ENCODE measurements at regions not wholly inside any gene's neighbourhood (a gene's known extent, or its start where the extent isn't known, plus 50 kb on each side); places are given as distances from the start of the nearest gene placed in this dataset.

DNA sequence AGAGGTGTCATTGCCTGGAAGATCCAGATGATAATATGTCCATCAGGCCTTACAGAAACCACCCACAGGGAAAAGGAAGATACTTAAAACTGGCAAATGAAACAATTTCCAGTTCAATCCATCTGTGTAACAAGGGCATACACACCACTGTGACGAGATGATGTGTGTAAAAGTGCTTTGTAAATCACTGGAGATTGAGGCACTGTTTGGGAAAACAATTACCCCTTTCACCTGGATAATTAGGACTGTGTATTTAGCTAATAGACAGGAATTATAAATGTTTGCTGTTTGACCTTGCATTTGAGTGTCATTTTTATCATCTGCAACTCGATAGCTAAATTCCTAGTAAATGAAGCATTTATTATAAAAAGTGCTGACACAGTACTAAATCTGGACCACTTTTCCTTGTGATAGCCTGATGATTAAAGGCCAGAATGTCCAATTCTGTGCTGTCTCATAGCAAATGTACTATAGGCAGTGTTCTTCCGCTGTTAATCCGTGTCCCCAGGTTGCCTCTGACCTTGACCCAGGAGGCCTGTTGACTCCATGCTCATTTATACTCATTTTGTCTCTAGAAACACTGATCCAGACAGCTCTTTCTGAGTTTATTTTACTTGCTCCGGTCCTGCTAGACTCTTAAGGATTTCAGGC lies 105.8 kb downstream of the LACC1 start:
- no peak for DNase-seq

DNA sequence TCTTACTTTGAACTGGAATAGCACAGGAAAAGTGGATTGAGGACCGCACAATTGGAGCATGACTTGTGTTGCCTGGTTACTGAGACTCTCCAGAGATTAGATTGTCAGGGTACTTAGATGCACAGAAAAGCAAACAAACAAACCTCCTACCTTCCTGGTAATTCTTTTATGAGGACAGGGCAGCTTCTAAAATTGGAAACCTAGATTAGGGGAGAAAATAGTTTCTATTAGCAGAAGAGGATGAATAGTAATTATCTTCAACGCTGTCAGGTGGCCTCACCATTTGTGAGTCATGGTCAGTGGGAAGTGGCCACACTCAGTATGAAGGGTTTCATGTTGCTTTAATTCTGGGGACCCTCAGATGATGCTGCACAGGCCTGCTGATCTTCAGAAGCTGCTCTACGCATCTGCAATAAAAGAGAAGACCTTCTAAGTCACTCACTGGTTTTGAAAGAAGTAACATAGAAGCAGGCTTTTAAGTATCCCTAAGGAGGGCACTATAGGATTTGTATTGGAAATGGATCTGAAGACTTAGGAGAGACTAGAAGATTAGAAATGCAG lies 106.8 kb downstream of the LACC1 start:
- DNase-seq, result no peak

DNA sequence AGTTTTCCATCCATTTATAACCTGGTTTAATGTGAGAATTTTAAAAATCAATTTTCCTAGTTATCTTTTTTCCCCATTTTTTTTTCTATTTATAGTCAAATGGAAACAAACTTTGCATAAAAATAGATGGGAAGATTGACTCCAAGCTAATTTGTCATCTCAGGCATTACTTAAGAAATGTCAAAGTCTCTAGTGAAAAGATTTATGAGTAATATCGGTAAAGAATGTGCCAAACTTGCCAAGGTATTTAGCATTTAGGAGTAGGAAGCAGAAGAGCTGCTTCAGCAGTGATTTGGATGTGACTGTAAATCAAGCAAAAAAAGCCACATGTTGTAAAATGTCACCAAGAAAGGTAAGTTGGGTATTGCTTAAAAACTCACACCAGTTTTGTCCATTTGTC lies 108.6 kb downstream of the LACC1 start:
- DNase-seq, result no peak

DNA sequence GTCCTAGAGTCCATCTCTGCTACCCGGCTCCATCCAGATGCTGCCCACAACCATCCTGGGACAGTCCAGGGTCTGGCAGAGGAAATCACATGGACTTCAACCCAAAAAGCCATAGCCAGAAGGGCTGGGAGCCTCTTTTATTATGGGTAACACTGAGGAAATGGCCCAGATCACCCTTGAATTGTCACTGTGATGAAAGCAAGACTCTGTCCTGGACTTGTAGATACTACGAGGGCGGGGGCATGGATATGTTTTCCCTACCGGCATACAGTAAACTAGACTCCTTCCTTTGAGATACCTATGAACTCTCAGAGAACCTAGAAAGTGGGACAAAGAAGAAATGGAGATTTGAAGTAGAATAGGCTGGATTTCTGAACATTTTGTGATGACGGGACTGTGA lies 110.3 kb downstream of the LACC1 start:
- no peak for DNase-seq

DNA sequence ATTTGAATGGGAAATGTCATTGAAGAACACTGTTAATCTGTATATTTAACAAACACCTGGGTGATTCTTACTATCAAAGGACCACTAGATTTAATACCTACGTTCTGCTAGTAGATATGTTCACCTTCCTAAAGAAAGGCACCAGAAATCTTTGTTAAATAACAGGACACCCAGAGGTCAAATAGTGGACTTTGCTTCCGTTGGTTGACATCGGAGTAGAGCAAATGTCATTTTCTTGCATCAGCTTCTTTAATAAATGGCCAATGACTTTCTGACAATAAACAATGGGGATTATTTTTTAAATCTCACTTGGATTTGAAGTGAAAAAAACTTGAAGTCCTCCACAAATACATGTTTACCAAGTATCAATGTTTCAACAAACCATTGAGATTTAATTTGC lies 111.1 kb downstream of the LACC1 start:
- no peak for DNase-seq

DNA sequence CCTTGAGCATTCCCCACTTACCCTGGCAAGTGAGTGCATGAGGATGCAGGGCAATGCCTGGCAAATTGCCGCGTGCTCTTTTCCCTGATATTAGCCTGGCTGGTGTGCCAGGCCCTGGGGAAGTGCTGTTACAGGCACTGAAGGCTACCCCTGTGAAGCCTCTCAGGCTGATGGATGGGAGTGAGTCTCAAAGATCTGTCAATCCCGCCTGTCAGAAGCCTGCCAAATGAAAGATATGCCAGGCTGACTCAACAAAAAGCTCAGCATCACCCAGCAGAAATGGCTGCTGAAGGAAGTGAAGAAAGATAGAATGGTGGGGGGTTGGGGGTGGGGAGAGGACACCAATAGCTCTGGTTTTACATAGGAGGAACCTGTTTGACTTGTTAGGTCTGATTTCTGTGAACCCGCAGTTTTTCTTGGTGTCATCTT lies 112.1 kb downstream of the LACC1 start:
- DNase-seq, result no peak

DNA sequence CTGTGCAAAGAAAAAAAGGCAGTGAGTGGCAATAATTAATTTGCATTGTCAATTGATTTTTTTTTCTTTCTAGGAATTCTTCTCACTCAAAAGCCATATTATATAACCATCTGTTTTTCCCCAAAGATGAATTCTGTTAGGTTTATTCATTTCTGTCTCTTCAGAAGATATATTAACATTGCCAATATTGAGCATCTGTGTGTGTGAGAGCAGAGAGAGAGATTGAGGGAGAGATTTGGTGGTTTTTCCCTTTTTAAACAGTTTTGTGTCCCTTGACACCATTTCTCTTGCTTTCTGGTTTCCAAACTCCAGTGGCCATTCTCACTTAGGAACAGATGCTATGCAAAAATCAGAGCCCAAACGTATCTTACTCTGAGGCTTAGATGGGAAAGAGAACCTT lies 112.5 kb downstream of the LACC1 start:
- no peak for DNase-seq

DNA sequence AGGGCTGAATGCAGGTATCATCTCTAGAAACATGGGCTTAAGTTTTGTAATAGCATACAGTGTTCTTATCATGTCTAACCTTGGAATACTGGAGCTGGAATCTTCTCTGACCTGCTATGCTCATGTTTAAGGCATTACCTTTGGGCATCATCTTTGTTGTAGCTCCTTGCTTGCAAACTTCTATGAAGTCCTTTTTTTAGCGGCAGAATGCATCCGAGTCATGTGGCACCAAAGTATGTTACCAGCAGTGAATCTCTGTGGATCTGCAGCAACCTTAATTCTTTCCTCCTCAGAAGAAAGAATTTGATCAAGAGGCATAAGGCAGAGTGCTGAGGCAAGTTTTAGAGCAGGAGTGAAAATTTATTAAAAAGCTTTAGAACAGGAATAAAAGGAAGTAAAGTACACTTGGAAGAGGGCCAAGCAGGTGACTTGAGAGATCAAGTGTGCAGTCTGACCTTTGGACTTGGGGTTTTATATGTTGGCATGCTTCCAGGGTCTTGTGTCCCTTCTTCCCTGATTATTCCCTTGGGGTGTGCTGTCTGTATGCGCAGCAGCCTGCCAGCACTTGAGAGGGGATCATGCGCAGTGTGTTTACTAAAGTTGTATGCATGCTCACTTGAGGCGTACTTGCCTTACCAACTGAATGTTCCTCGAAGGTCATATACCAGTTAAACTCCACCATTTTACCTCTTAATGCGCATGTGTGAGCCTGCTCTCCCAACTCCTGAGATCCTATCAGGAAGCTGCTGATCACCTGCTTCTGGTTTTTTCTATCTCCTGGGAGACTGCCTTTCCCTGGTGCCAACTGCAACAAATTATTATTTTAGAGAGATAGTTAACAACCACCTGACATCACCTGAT lies 115.5 kb downstream of the LACC1 start:
- DNase-seq, result no peak

DNA sequence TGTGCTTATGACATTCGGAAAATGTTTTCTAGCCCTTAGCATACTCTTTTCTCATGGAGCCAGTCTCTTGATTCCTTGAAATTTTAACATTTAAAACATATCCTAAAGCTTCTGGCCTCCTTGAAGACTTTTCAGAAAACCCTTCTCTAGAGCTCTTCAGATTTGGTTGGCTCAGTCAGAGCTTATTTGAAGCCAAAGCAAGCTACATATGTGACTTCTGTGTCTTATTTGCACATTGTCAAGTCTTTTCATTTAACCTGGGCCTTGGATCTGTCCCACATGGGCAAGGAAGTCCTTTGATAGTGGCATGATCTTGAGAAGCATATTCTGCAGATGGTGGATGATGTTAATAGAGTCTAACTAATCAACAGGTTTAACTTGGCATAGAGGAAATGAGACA lies 116.5 kb downstream of the LACC1 start:
- DNase-seq, result no peak

DNA sequence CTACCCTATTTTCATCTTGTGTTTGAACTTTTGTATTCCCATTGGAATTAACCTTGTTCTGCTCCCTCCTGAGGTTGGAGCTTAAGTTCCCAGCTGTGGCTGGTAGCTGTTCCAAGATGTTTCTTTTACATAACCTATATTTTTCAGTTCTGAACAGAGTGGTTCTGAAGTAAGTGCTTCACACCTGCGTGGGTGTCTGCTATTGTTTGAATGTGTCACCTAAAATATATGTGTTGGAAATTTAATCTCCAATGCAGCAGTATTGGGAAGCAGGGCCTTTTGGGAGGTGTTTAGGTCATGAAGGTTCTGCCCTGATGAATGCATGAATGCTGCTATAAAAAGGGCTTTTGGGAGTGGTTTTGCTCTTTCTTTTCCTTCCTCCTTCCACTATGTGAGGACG lies 123.8 kb downstream of the LACC1 start:
- DNase-seq, result no peak

DNA sequence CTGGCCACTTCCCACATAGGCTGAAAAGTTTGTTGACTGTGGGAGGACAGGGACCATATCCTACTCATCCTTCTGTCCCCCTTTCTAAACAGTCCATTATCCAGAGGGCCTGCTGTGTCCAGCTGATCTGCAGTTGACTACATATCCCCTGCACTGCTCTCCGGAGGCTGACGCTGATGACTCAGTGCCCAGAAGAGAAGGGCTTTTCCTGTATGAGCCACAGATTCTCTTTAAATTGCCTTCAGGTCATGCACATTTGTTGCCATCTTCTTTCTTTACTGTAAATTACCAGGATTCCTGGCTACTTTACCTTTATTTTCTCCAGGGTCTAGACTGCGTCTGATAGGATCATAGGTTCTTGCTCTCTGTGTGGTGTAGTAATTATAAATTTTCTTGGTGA lies 125.2 kb downstream of the LACC1 start:
- no peak for DNase-seq

DNA sequence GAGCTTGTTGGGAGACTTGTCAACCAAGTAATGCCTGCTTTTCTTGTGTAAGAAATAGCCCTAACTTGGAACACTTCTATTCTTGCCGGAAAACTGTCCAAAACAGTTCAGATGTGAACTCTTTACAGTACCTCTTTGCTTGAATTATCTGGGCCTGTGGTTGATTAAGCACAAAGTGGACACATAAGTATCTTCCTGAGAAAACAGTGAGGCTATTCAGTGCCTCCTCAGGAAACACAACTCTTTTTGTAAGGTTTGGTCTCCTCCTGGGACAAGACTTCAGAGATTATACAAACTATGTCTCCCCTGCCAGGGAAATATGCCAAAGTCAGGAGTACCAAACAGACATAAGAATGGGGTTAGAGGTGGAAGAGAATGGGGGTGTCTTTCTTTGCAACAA lies 127.7 kb downstream of the LACC1 start:
- DNase-seq, result no peak

DNA sequence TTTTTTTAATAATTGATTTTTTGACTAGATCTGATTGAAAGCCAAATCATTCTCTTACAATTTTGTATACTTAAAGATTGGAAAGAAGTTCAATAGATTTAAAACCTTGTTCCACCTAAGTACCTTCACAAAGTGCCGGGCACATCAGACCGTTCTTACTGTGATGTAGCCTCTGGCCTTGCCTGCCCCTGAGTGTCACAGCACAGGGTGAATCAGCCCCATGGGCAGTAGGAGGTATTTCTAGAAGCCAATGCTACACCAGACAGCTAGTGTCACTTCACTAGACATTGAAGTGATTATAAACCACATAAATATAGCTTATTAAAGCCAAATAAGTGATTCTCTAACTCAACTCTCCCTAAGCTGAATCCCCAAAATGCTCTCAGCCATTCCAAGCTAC lies 131.3 kb downstream of the LACC1 start:
- DNase-seq, result no peak

DNA sequence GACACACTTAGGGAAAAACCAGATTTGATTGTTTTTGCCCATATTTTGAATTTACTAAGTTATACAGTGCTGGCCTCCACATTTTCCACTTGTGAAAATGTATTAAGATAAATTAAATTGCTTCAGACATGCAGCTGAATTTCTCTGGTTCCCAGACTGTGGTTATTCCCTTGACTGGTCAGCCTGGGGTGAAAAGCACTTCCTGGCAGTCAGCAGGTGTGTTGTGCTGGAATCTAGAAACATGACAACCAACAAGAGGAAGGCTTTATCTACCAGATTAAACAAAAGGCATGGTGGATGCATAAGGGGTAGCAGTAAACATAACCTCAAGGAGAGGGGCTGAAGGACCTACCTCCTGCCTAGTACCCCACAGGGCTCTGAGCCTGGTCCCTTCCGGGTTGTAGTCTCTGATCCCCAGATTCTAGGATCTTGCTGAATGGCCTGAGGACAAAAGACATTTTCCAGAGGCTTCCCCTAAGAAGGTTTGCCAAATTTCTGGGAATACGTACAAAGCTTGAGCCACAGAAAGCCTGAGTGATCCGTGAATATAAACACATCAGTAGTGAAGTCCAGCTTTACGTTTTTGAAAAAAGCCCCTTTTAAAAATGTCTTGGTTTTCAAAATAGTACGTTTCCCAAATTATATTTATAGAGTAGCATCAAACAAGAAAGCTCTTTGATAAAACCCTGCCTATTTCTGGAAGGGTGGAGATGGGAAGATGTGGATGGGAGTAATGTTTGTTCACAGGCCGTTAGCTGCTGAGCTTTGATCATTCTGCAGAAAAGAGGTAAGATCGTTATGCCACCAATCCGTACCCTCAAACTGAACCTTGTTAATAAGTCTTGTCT lies 133.4 kb downstream of the LACC1 start:
- DNase-seq, result no peak

DNA sequence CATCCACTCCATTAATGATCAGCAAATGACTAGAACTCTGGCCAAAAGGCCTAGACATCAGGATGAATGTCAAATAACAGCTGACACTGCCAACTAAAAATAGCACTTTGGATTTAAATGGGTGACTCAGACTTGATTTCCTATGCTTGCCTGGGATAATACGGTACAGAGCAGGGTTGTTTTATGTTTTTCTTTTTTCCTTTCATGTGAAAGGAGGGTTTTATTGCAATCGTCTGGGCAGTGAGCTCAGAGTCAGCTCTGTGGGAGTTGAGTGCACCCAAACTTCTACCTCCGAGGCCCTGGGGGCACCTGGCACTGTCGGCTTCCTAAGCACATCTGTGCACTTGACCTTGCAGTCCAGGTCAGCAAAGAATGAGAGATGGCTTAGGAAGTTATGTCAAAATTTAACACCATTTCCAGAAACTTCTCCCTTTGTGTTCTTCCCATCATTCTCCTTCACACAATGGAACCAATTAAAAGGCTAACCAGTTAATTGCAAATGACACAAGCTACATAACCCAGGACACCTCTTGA lies 134.1 kb downstream of the LACC1 start:
- no peak for DNase-seq

DNA sequence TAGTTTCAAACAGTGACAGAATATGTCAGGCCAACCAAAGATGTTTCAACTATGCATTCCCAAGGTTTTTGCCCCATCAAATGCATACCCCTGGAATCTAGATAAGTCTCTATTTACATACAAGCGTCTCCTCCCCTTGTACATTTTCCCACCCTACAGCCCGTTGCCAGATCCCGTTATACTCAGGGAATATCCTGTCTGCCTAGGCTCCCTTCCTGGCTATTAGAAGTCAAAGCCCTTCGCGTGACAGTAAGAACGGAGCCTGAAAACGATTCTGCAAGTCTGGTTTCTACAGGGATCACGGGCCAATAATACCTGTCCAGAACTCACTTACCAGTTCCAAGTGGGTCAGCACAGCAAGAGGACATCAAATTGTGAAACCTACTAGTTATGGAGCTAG lies 134.8 kb downstream of the LACC1 start:
- no peak for DNase-seq

DNA sequence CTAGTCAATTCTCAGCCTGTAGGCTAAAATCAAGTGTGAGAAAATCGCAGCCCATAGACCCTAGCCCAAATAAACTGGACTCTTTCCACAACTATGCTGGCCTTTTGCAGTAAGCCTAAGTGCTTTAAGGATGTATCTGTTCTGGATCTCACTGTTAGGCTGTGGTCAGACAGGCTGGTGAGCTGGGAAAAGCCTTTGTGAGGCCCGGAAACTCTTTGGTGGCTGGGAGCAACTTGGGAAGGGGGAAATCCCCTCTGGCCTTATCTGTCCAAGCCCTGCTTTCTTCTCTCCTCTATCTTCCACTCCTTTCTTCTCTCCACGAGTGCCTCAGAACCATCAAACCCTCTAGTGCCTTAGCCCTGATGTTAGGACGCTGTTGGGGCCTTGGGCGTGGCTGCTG lies 135.4 kb downstream of the LACC1 start:
- DNase-seq, result no peak

DNA sequence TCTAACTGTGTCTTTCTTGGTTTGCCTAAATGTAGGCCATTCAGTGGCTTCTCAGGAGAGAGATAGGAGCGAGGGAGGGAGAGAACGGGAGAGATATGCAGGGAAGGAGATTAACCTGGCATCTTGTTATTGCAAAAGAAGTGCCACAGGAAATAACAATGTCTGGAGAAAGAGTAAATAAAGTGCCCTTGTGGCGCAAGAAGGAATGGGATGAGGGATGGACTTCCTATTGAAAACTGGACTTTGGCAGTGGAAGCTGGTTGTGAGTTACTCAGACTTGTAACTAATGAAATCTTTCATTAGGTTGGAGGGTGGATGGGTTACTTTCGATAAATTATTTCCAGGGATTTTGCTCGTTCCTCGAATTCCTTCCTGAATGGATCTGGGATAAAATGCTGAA lies 136.1 kb downstream of the LACC1 start:
- DNase-seq, result no peak

DNA sequence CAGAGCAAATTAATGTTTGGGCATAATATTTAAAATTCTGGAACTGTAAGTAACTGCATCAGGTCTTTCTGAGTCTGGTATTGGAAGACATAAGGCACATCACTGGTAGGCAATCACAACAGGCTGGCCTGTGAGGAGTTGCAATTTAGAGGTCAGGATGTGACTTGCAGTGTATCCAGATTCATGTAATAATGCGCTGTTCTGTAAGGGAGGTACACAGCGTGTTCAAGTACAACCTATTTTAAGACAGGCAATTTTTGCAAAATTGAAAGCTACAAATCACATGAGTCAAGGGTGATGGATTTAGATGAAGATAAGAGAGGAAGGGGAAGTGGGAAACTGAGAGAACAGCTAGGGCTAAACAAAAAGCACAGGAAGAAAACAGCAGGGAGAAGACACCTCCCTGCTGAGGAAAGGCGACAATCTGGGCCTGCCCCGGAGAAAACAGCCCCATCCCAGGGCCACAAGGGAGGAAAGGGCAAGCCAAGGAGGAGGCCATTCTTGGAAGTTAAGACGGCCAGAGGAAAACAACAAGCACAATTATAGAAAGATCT lies 138.1 kb downstream of the LACC1 start:
- DNase-seq, result no peak

DNA sequence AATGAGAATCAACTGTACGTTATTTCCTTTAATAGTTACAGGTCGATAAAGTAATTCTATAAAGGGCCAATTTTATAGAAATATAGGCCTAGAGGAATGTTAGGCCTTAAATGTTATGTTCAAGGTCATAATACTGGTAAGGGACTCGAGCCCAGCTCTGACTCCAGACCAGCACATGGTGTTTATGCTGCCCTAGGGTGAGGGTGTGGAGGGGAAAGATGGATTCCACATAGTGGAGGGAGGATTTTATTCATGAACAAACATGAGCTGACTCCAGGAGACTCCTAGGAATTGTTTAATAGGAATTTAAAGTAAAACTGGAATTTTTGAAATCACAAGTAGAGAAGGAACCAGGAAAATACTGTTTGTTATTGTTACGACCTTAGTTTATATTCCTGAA lies 139.9 kb downstream of the LACC1 start:
- no peak for DNase-seq

DNA sequence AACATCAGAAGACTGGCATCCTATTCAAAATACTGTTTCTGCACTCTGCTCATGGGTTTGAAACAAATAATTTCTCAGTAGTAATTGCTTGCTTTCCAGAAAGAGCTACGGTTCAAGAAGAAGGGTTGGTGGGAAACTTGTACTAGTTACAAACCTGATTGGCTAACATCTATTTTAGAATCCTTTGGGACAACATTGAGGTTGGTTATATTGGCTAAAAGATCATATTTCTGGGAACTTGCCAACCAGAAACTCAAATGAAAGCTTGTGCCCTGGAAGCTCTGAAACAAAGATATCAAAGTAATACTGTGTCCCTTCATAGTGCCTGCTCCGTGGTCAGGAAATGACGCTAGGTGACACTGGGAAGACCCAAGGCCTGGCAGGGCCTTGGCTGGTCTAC lies 141.7 kb downstream of the LACC1 start:
- no peak for DNase-seq

DNA sequence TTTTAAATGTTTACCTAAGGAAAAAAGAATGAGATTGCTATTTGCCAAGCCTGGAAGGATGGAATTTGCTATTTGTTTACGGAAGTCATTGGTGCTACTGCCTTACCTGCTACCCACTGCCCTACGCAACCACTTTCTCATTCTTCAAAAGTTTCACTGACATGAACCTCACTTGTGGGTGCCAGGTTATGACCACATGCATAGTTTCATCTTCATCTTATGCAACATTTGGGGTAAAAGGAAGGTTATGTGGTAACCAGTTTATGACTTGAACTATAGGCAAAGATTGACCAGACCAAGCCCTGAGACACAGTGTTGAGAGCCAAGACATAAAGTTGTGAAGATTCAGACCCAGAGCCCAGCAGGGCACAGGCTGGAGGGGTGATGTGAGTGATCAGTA lies 142.5 kb downstream of the LACC1 start:
- DNase-seq, result no peak

Measured in SHP77 (cell line).